Coronary artery (tissue), 2 donors: ENCODE measurements at regions not wholly inside any gene's neighbourhood (a gene's known extent, or its start where the extent isn't known, plus 50 kb on each side); places are given as distances from the start of the nearest gene placed in this dataset.

ENCODE experiments used
- DNase-seq: peaks from one replicate; pipeline ENCODE4 v3.0.0-alpha.2; 2017; ENCODE audit warnings: low spot score
- H3K27ac ChIP-seq, 2 donors: fragments of 200-600 bp; sonication (generic); one replicate each; pipeline ENCODE4 v1.5.1; 2016 to 2019
- H3K4me3 ChIP-seq: fragments of 200-600 bp; sonication (generic); 2 replicates; pipeline ENCODE4 v1.5.1; 2016; ENCODE audit warnings: mild to moderate bottlenecking, moderate library complexity
- TF ChIP-seq, protein P1 (sequence below): fragments of 200-600 bp; sonication (generic); IDR thresholded peaks from one replicate; pipeline ENCODE4 v1.5.1; 2019; ENCODE audit warnings: antibody characterized with exemption

GRCh38 chr7:42596737-42597136, 315.1 kb downstream of the C7orf25 start:
- no peak for DNase-seq
- H3K27ac ChIP-seq, result no peak overlapping the region
- TF ChIP-seq, protein P1, sequence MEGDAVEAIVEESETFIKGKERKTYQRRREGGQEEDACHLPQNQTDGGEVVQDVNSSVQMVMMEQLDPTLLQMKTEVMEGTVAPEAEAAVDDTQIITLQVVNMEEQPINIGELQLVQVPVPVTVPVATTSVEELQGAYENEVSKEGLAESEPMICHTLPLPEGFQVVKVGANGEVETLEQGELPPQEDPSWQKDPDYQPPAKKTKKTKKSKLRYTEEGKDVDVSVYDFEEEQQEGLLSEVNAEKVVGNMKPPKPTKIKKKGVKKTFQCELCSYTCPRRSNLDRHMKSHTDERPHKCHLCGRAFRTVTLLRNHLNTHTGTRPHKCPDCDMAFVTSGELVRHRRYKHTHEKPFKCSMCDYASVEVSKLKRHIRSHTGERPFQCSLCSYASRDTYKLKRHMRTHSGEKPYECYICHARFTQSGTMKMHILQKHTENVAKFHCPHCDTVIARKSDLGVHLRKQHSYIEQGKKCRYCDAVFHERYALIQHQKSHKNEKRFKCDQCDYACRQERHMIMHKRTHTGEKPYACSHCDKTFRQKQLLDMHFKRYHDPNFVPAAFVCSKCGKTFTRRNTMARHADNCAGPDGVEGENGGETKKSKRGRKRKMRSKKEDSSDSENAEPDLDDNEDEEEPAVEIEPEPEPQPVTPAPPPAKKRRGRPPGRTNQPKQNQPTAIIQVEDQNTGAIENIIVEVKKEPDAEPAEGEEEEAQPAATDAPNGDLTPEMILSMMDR, result no peak
- H3K4me3 ChIP-seq, result no peak overlapping the region

DNA sequence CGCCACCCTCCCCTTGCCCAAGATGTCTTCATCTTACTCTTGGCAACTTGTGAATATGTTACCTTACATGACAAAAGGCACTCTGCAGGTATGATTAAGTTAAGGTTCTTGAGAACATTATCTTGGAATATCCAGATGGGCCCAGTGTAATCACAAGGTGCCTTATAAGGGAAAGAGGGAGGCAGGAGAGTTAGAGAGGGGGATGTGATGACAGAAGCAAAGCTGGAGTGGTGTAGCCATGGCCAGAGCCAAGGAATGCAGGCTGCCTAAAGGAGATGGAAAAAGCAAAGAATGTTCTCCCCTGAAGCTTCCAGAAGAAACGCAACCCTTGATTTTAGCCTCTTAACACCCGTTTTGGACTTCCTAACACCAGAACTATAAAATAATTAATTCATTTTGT, 318.0 kb downstream of the C7orf25 start:
- no peak overlapping the region for H3K4me3 ChIP-seq
- DNase-seq, result no peak
- TF ChIP-seq, protein P1, result no peak
- no peak overlapping the region for H3K27ac ChIP-seq

GRCh38 chr7:42590771-42591310, 321.0 kb downstream of the C7orf25 start:
- Histone ChIP-seq H3K27ac (no peak overlapping the region), H3K4me3 (no peak overlapping the region)
- TF ChIP-seq, protein P1, result no peak
- DNase-seq, result no peak

- Histone ChIP-seq H3K27ac (no peak overlapping the region), H3K4me3 (no peak overlapping the region)
- TF ChIP-seq, protein P1, result no peak
- no peak for DNase-seq
Observed at GRCh38 chr7:42588876-42589275, 323.0 kb downstream of the C7orf25 start.

- TF ChIP-seq, protein P1, result no peak
- no peak for DNase-seq
- Histone ChIP-seq H3K4me3 (no peak overlapping the region), H3K27ac (no peak overlapping the region)
Observed at GRCh38 chr7:42587806-42588205, 324.1 kb downstream of the C7orf25 start.

DNA sequence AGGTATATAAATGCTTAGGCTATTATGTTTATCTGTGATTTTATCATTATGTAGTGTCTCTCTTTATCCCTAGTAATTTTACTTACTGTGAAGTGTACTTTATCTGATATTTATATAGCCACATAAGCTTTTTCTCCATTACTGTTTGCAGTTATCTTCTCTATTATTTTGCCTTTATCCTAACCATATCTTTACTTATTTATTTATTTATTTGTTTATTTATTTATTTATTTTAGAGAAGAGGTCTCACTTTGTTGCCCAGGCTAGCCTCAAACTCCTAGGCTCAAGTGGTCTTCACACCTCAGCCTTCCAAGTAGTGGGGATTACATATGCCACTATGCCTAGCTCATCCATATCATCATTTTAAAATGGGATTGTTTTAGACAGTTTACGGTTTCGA, 331.8 kb downstream of the C7orf25 start:
- no peak overlapping the region for H3K4me3 ChIP-seq
- TF ChIP-seq, protein P1, result no peak
- no peak overlapping the region for H3K27ac ChIP-seq
- no peak for DNase-seq

- TF ChIP-seq, protein P1, result no peak
- DNase-seq, result no peak
- Histone ChIP-seq H3K4me3 (no peak overlapping the region), H3K27ac (no peak overlapping the region)
Observed at GRCh38 chr7:42575171-42575570, 336.7 kb downstream of the C7orf25 start.
